ENCODE measurements at regions not wholly inside any gene's neighbourhood (a gene's known extent, or its start where the extent isn't known, plus 50 kb on each side); places are given as distances from the start of the nearest gene placed in this dataset.

DNA sequence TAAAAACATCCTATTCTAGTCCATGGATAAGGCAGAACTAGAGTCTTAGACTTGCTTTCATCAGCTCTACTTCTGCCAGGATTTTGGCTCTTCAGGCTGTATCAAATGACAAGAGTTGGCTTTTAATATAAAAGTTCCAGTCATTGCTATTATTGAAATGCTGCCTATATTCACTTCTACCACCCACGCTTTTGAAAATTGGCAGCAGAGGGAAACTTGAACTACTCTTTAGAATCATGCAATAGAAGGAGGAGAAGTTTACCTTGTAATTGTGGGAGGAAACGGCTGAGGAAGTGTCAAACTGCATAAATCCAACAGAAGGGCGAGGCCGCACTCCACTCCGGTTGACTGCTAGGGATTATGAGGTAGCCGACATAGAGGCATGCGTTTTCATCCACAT lies 122.6 kb upstream of the BASP1 start:
- Histone ChIP-seq H3K4ac (ENCODE audit: low read depth, low read length) (no peak overlapping the region), H3K27me3 (ENCODE audit: insufficient read depth, low read length) (no peaks in the 10 kb centered on the region), H3K18ac (ENCODE audit: low read length) (no peak overlapping the region), H3K79me2 (ENCODE audit: control insufficient read depth, insufficient read depth, low read length, poor library complexity) (no peaks in the 10 kb centered on the region), H3K36me3 (ENCODE audit: control insufficient read depth in 1 of 2, insufficient read depth in 2 of 2, low read length in 2 of 2) (no peaks in the 10 kb centered on the region), H3K4me1 (ENCODE audit: control insufficient read depth in 1 of 2, insufficient read depth in 2 of 2, low read length in 2 of 2) (peaks cover 0 to 2% of the 10 kb centered on the region in 2 experiments), H3K9ac (ENCODE audit: low read length) (no peak overlapping the region), H2BK12ac (ENCODE audit: low read length) (no peak overlapping the region), H4K91ac (ENCODE audit: low read depth, low read length) (no peak overlapping the region), H4K12ac (ENCODE audit: low read depth, low read length) (no peak overlapping the region), H3K9me3 (ENCODE audit: insufficient read depth, low read depth, low read length) (no peaks in the 10 kb centered on the region), H3K4me2 (ENCODE audit: low read length) (no peak overlapping the region), H4K8ac (ENCODE audit: low read depth, low read length) (no peak overlapping the region), H2BK5ac (ENCODE audit: low read depth, low read length, poor library complexity) (no peak overlapping the region), H3K27ac (ENCODE audit: low read depth, low read length) (no peak overlapping the region), H3K14ac (ENCODE audit: low read length) (no peak overlapping the region), H3K79me1 (ENCODE audit: low read length) (peaks cover 2% of the 10 kb centered on the region), H3K23ac (ENCODE audit: low read length) (no peak overlapping the region), H2BK120ac (ENCODE audit: insufficient read depth, low read length, poor library complexity) (no peak overlapping the region), H2AK5ac (ENCODE audit: low read length) (no peak overlapping the region), H3K4me3 (ENCODE audit: low read depth, low read length) (no peak overlapping the region), H2AFZ (ENCODE audit: insufficient read depth, low read length, poor library complexity) (no peak overlapping the region)
- WGBS (ENCODE audit: extremely low coverage, insufficient coverage, insufficient read length) = no CpG with 5 or more reads among the region's 7 CpGs
- no peak for DNase-seq

DNA sequence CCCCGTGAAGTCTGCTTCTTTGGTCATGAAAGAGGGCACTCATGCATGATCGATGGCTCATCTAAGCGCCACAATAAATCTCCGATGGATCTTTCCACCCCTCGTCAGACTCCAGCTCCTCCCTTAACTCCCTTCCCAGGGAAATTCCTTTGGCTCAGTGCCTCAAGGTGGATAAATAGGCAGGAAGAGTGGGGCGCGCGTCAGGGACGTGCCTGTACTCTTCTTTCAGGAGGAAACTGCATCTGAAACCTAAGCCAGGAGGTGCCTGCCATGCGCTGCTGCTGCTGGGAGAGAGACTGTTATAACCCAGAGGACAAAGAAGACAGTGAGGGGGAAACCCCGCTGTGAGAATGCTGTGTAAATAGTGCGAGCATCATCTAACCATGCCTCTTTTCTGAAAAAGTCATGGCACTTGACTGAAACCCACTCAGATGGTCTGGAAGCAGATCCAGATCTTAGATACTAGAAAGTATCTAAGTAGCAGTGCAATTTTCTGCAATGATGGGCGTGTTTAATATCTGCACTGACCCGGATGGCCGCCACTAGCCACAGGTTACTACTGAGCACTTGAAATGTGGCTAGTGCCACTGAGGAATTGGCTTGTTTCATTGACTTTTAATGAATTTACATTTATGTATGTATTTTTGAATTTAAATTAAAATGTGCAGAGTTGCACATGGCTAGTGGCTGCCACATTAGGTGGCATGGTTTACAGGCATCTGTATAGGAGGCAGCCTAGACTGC lies 120.3 kb upstream of the BASP1 start:
- no peak overlapping the region for H2BK12ac ChIP-seq (ENCODE audit: low read length)
- H3K27ac ChIP-seq (ENCODE audit: low read depth, low read length) = no peak overlapping the region
- H3K18ac ChIP-seq (ENCODE audit: low read length) = no peak overlapping the region
- no peak overlapping the region for H2AK5ac ChIP-seq (ENCODE audit: low read length)
- H3K4ac ChIP-seq (ENCODE audit: low read depth, low read length) = no peak overlapping the region
- H3K23ac ChIP-seq (ENCODE audit: low read length) = no peak overlapping the region
- no peak overlapping the region for H3K9ac ChIP-seq (ENCODE audit: low read length)
- no peak overlapping the region for H2BK120ac ChIP-seq (ENCODE audit: insufficient read depth, low read length, poor library complexity)
- no peak overlapping the region for H2BK5ac ChIP-seq (ENCODE audit: low read depth, low read length, poor library complexity)
- no peaks in the 10 kb centered on the region for H3K27me3 ChIP-seq (ENCODE audit: insufficient read depth, low read length)
- no peaks in the 10 kb centered on the region for H3K9me3 ChIP-seq (ENCODE audit: insufficient read depth, low read depth, low read length)
- no peaks in the 10 kb centered on the region for H3K4me1 ChIP-seq (ENCODE audit: control insufficient read depth in 1 of 2, insufficient read depth in 2 of 2, low read length in 2 of 2)
- no peak overlapping the region for H4K91ac ChIP-seq (ENCODE audit: low read depth, low read length)
- no peak overlapping the region for H3K4me3 ChIP-seq (ENCODE audit: low read depth, low read length)
- H2AFZ ChIP-seq (ENCODE audit: insufficient read depth, low read length, poor library complexity) = no peak overlapping the region
- no peak overlapping the region for H4K12ac ChIP-seq (ENCODE audit: low read depth, low read length)
- no peaks in the 10 kb centered on the region for H3K36me3 ChIP-seq (ENCODE audit: control insufficient read depth in 1 of 2, insufficient read depth in 2 of 2, low read length in 2 of 2)
- H3K79me2 ChIP-seq (ENCODE audit: control insufficient read depth, insufficient read depth, low read length, poor library complexity) = no peaks in the 10 kb centered on the region
- no peak overlapping the region for H3K4me2 ChIP-seq (ENCODE audit: low read length)
- H3K79me1 ChIP-seq (ENCODE audit: low read length) = no peaks in the 10 kb centered on the region
- no CpG with 5 or more reads among the region's 15 CpGs for WGBS (ENCODE audit: extremely low coverage, insufficient coverage, insufficient read length)
- H3K14ac ChIP-seq (ENCODE audit: low read length) = no peak overlapping the region
- no peak overlapping the region for H4K8ac ChIP-seq (ENCODE audit: low read depth, low read length)
- DNase-seq = no peak

DNA sequence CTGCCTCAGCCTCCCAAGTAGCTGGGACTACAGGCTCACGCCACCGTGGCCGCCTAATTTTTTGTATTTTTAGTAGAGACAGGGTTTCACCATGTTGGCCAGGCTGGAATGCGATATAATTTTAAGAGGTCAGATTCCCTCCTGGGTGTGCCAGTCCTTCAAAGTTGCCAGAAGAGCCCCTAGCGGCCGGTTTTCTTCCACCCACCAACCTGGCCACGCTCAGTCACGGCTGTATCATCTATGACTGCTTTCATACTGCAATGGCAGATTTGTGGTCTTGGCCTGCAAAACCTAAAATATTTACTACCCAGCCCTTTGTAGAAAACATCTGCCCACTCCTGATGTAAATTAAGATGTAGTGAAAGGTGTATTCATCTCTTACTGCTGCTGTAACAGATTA lies 117.5 kb upstream of the BASP1 start:
- Histone ChIP-seq H3K79me2 (ENCODE audit: control insufficient read depth, insufficient read depth, low read length, poor library complexity) (no peaks in the 10 kb centered on the region), H3K27me3 (ENCODE audit: insufficient read depth, low read length) (no peaks in the 10 kb centered on the region)

DNA sequence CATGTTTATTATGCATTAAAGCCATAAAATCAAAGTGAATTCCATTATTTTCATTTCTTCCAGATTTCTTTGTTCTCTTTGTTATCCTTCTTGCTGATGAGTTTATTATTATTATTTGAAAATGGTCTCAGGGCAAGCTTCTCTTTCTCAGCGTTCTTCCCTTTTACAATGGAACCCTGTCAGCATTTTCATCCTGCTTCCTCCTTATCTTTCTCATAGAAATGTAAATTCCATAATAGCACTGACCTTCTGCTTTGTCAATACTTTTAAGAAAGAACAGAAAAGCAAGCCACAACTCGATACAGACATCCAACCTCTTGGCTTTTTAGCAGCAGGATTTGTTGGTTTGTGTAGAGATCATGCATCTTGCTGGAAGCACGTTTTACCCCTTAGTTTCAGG lies 114.0 kb upstream of the BASP1 start:
- no peak overlapping the region for H4K8ac ChIP-seq (ENCODE audit: low read depth, low read length)
- no peak overlapping the region for H3K4me3 ChIP-seq (ENCODE audit: low read depth, low read length)
- H2AFZ ChIP-seq (ENCODE audit: insufficient read depth, low read length, poor library complexity) = no peak overlapping the region
- H3K4me1 ChIP-seq (ENCODE audit: control insufficient read depth in 1 of 2, insufficient read depth in 2 of 2, low read length in 2 of 2) = no peaks in the 10 kb centered on the region
- no peak overlapping the region for H3K18ac ChIP-seq (ENCODE audit: low read length)
- H3K36me3 ChIP-seq (ENCODE audit: control insufficient read depth in 1 of 2, insufficient read depth in 2 of 2, low read length in 2 of 2) = no peaks in the 10 kb centered on the region
- no peak overlapping the region for H3K27ac ChIP-seq (ENCODE audit: low read depth, low read length)
- no peak overlapping the region for H2AK5ac ChIP-seq (ENCODE audit: low read length)
- no peak overlapping the region for H4K91ac ChIP-seq (ENCODE audit: low read depth, low read length)
- H3K79me1 ChIP-seq (ENCODE audit: low read length) = no peaks in the 10 kb centered on the region
- no CpG with 5 or more reads among the region's 3 CpGs for WGBS (ENCODE audit: extremely low coverage, insufficient coverage, insufficient read length)
- no peak overlapping the region for H3K4ac ChIP-seq (ENCODE audit: low read depth, low read length)
- no peak overlapping the region for H4K12ac ChIP-seq (ENCODE audit: low read depth, low read length)
- H3K79me2 ChIP-seq (ENCODE audit: control insufficient read depth, insufficient read depth, low read length, poor library complexity) = no peaks in the 10 kb centered on the region
- no peak overlapping the region for H2BK5ac ChIP-seq (ENCODE audit: low read depth, low read length, poor library complexity)
- H3K9ac ChIP-seq (ENCODE audit: low read length) = no peak overlapping the region
- H2BK12ac ChIP-seq (ENCODE audit: low read length) = no peak overlapping the region
- DNase-seq = no peak
- H3K27me3 ChIP-seq (ENCODE audit: insufficient read depth, low read length) = no peaks in the 10 kb centered on the region
- no peak overlapping the region for H3K14ac ChIP-seq (ENCODE audit: low read length)
- H3K9me3 ChIP-seq (ENCODE audit: insufficient read depth, low read depth, low read length) = no peaks in the 10 kb centered on the region
- no peak overlapping the region for H2BK120ac ChIP-seq (ENCODE audit: insufficient read depth, low read length, poor library complexity)
- H3K23ac ChIP-seq (ENCODE audit: low read length) = no peak overlapping the region
- no peak overlapping the region for H3K4me2 ChIP-seq (ENCODE audit: low read length)

More for the DNA sequence above, 117.5 kb upstream of the BASP1 start:
- Histone ChIP-seq H3K27ac (ENCODE audit: low read depth, low read length) (no peak overlapping the region), H3K36me3 (ENCODE audit: control insufficient read depth in 1 of 2, insufficient read depth in 2 of 2, low read length in 2 of 2) (no peaks in the 10 kb centered on the region), H3K79me1 (ENCODE audit: low read length) (no peaks in the 10 kb centered on the region), H4K91ac (ENCODE audit: low read depth, low read length) (no peak overlapping the region), H2BK120ac (ENCODE audit: insufficient read depth, low read length, poor library complexity) (no peak overlapping the region), H3K4ac (ENCODE audit: low read depth, low read length) (no peak overlapping the region), H3K18ac (ENCODE audit: low read length) (no peak overlapping the region), H3K4me2 (ENCODE audit: low read length) (no peak overlapping the region), H2BK5ac (ENCODE audit: low read depth, low read length, poor library complexity) (no peak overlapping the region), H3K9me3 (ENCODE audit: insufficient read depth, low read depth, low read length) (no peaks in the 10 kb centered on the region), H3K23ac (ENCODE audit: low read length) (no peak overlapping the region), H2BK12ac (ENCODE audit: low read length) (no peak overlapping the region), H2AK5ac (ENCODE audit: low read length) (no peak overlapping the region), H4K8ac (ENCODE audit: low read depth, low read length) (no peak overlapping the region), H3K14ac (ENCODE audit: low read length) (no peak overlapping the region), H3K9ac (ENCODE audit: low read length) (no peak overlapping the region), H3K4me1 (ENCODE audit: control insufficient read depth in 1 of 2, insufficient read depth in 2 of 2, low read length in 2 of 2) (no peaks in the 10 kb centered on the region), H3K4me3 (ENCODE audit: low read depth, low read length) (no peak overlapping the region), H2AFZ (ENCODE audit: insufficient read depth, low read length, poor library complexity) (no peak overlapping the region), H4K12ac (ENCODE audit: low read depth, low read length) (no peak overlapping the region)
- no CpG with 5 or more reads among the region's 8 CpGs for WGBS (ENCODE audit: extremely low coverage, insufficient coverage, insufficient read length)
- no peak for DNase-seq
